H9 (cell line): ENCODE measurements at regions not wholly inside any gene's neighbourhood (a gene's known extent, or its start where the extent isn't known, plus 50 kb on each side); places are given as distances from the start of the nearest gene placed in this dataset.

Experiments
- DNase-seq: peaks from one replicate; pipeline ENCODE4 v3.0.0-alpha.2; 2017
- H2AFZ ChIP-seq: one replicate; pipeline ENCODE4 v1.6.1; 2013; ENCODE audit warnings: mild to moderate bottlenecking, low read length, control low read depth, moderate library complexity
- H2AK5ac ChIP-seq: 2 replicates; pipeline ENCODE4 v1.6.1; 2013; ENCODE audit warnings: low read length, control low read depth, mixed read lengths; ENCODE audit not compliant: insufficient read length
- H2BK120ac ChIP-seq: one replicate; pipeline ENCODE4 v1.6.1; 2013; ENCODE audit warnings: low read depth, mild to moderate bottlenecking, low read length, control low read depth, inconsistent platforms; ENCODE audit not compliant: poor library complexity, severe bottlenecking
- H2BK12ac ChIP-seq: 2 replicates; pipeline ENCODE4 v1.6.1; 2013; ENCODE audit warnings: low read length, control low read depth, mixed read lengths, low read depth; ENCODE audit not compliant: insufficient read length
- H2BK15ac ChIP-seq: 2 replicates; pipeline ENCODE4 v1.6.1; 2013; ENCODE audit warnings: low read depth, low read length, control low read depth
- H2BK20ac ChIP-seq: one replicate; pipeline ENCODE4 v1.6.1; 2013; ENCODE audit warnings: low read depth, mild to moderate bottlenecking, low read length, control low read depth, inconsistent platforms; ENCODE audit not compliant: poor library complexity, severe bottlenecking
- H2BK5ac ChIP-seq: 2 replicates; pipeline ENCODE4 v1.6.1; 2013; ENCODE audit warnings: low read length, control low read depth, mixed read lengths; ENCODE audit not compliant: insufficient read length
- H3K14ac ChIP-seq: 2 replicates; pipeline ENCODE4 v1.6.1; 2013; ENCODE audit warnings: low read length, control low read depth; ENCODE audit not compliant: insufficient read depth
- H3K18ac ChIP-seq: 2 replicates; pipeline ENCODE4 v1.6.1; 2013; ENCODE audit warnings: low read depth, mild to moderate bottlenecking, mixed read lengths, low read length, control low read depth; ENCODE audit not compliant: insufficient read length
- H3K23ac ChIP-seq: 2 replicates; pipeline ENCODE4 v1.6.1; 2013; ENCODE audit warnings: low read length, control low read depth, mixed read lengths, low read depth; ENCODE audit not compliant: insufficient read length
- H3K23me2 ChIP-seq: 2 replicates; pipeline ENCODE4 v1.6.1; 2013; ENCODE audit warnings: low read depth, mild to moderate bottlenecking, mixed read lengths, low read length, control low read depth; ENCODE audit not compliant: insufficient read length, poor library complexity, severe bottlenecking
- H3K27ac ChIP-seq: 2 replicates; pipeline ENCODE4 v1.5.1; 2013; ENCODE audit warnings: low read length, control low read depth, mixed read lengths, low read depth; ENCODE audit not compliant: insufficient read length
- H3K27me3 ChIP-seq: 2 replicates; pipeline ENCODE4 v1.6.1; 2013; ENCODE audit warnings: low read length, control low read depth, inconsistent platforms; ENCODE audit not compliant: insufficient read depth
- H3K4ac ChIP-seq: 2 replicates; pipeline ENCODE4 v1.6.1; 2013; ENCODE audit warnings: low read depth, mild to moderate bottlenecking, control low read depth, inconsistent platforms, low read length, moderate library complexity
- H3K4me1 ChIP-seq: 2 replicates; pipeline ENCODE4 v1.6.1; 2013; ENCODE audit warnings: low read length, control low read depth, inconsistent platforms; ENCODE audit not compliant: insufficient read depth
- H3K4me2 ChIP-seq: 2 replicates; pipeline ENCODE4 v1.6.1; 2013; ENCODE audit warnings: low read length, control low read depth, mixed read lengths; ENCODE audit not compliant: insufficient read length, insufficient read depth
- H3K56ac ChIP-seq: 2 replicates; pipeline ENCODE4 v1.6.1; 2013; ENCODE audit warnings: low read depth, mild to moderate bottlenecking, mixed read lengths, low read length, control low read depth; ENCODE audit not compliant: insufficient read length
- H3K79me1 ChIP-seq: 2 replicates; pipeline ENCODE4 v1.6.1; 2013; ENCODE audit warnings: low read depth, mild to moderate bottlenecking, moderate library complexity, low read length, control low read depth, inconsistent platforms; ENCODE audit not compliant: insufficient read depth, poor library complexity, severe bottlenecking
- H3K79me2 ChIP-seq: 2 replicates; pipeline ENCODE4 v1.6.1; 2013; ENCODE audit warnings: low read length, control low read depth, inconsistent platforms; ENCODE audit not compliant: insufficient read depth
- H3K9ac ChIP-seq: 2 replicates; pipeline ENCODE4 v1.6.1; 2013; ENCODE audit warnings: low read length, control low read depth, mixed read lengths; ENCODE audit not compliant: insufficient read length; ENCODE audit errors: extremely low read depth
- H3K9me3 ChIP-seq: one replicate; pipeline ENCODE4 v1.6.1; 2013; ENCODE audit warnings: low read depth, low read length, inconsistent platforms; ENCODE audit not compliant: control insufficient read depth
- H3T11ph ChIP-seq: one replicate; pipeline ENCODE4 v1.6.1; 2013; ENCODE audit warnings: mild to moderate bottlenecking, low read length, control low read depth, inconsistent platforms
- H4K20me1 ChIP-seq: one replicate; pipeline ENCODE4 v1.6.1; 2013; ENCODE audit not compliant: control insufficient read depth, insufficient read length, insufficient read depth
- H4K5ac ChIP-seq: 2 replicates; pipeline ENCODE4 v1.6.1; 2013; ENCODE audit warnings: low read depth, mild to moderate bottlenecking, mixed read lengths, low read length, control low read depth; ENCODE audit not compliant: insufficient read length
- H4K8ac ChIP-seq: replicated peaks from 2 replicates; pipeline ENCODE4 v1.6.1; 2013; ENCODE audit warnings: low read length, control low read depth, mixed read lengths, low read depth; ENCODE audit not compliant: insufficient read length
- H4K91ac ChIP-seq: 2 replicates; pipeline ENCODE4 v1.6.1; 2013; ENCODE audit warnings: low read depth, mild to moderate bottlenecking, moderate library complexity, mixed read lengths, low read length, control low read depth; ENCODE audit not compliant: insufficient read length
- H3K27ac Mint-ChIP-seq, 3 experiments: 2 replicates in 2 of 3; 3 replicates in 1 of 3; pipeline ENCODE4 v1.8.0; 2020 to 2021; ENCODE audit warnings: mixed read lengths in 3 of 3, mild to moderate bottlenecking in 1 of 3, moderate library complexity in 1 of 3
- H3K27me3 Mint-ChIP-seq: 2 replicates; pipeline ENCODE4 v1.8.0; 2021; ENCODE audit warnings: low read depth, mild to moderate bottlenecking, moderate library complexity, mixed read lengths
- H3K36me3 Mint-ChIP-seq, 3 experiments: 2 replicates in 2 of 3; 3 replicates in 1 of 3; pipeline ENCODE4 v1.8.0; 2020 to 2021; ENCODE audit warnings: low read depth in 3 of 3, mixed read lengths in 3 of 3; ENCODE audit not compliant: insufficient read depth in 1 of 3
- H3K4me1 Mint-ChIP-seq, 2 experiments: 2 replicates each; pipeline ENCODE4 v1.8.0; 2020; ENCODE audit warnings: mixed read lengths in 2 of 2
- H3K4me3 Mint-ChIP-seq, 2 experiments: 2 replicates in 1 of 2; 3 replicates in 1 of 2; pipeline ENCODE4 v1.8.0; 2020 to 2021; ENCODE audit warnings: mild to moderate bottlenecking in 2 of 2, mixed read lengths in 2 of 2, moderate library complexity in 1 of 2
- H3K9me3 Mint-ChIP-seq, 2 experiments: 2 replicates in 1 of 2; 3 replicates in 1 of 2; pipeline ENCODE4 v1.8.0; 2020; ENCODE audit warnings: mild to moderate bottlenecking in 2 of 2, mixed read lengths in 2 of 2, moderate library complexity in 1 of 2
- CTCF ChIP-seq: fragments of 200-600 bp; sonication (generic); conservative IDR thresholded peaks from 3 replicates; pipeline ENCODE4 v1.8.0; 2021; ENCODE audit warnings: antibody characterized with exemption, mild to moderate bottlenecking
- WGBS: extraction: QIAGEN DNeasy Blood & Tissue Kit; methylation state at CpG from one replicate; pipeline ENCODE4 v1.1.7; 2013; ENCODE audit warnings: missing lambda C conversion rate, low lambda C conversion rate, mixed read lengths; ENCODE audit not compliant: insufficient read length; ENCODE audit errors: extremely low coverage; 5-methylcytosine and 5-hydroxymethylcytosine counted together

GRCh38 chr17:62892061-62892675, 73.9 kb upstream of the TANC2 start:
- H3K9me3 ChIP-seq = no peaks in the 10 kb centered on the region
- no peak overlapping the region for H3K14ac ChIP-seq
- H2BK20ac ChIP-seq = no peak overlapping the region
- H3K79me2 ChIP-seq = no peaks in the 10 kb centered on the region
- H3K23ac ChIP-seq = no peak overlapping the region
- no peak overlapping the region for H2BK5ac ChIP-seq
- no peaks in the 10 kb centered on the region for H3K79me1 ChIP-seq
- Mint-ChIP-seq H3K27ac (peak overlapping the region in 1 of 3 experiments; percentile 58; a peak in 2 of 7 replicates), H3K4me3 (no peak overlapping the region), H3K36me3 (peaks cover 0 to 1% (median 0%) of the 10 kb centered on the region in 3 experiments; a peak in 1 of 7 replicates), H3K9me3 (peaks cover 0 to 2% of the 10 kb centered on the region in 2 experiments; a peak in 2 of 5 replicates), H3K27me3 (no peaks in the 10 kb centered on the region), H3K4me1 (peaks cover 11 to 13% of the 10 kb centered on the region in 2 experiments)
- no peak overlapping the region for H2AFZ ChIP-seq
- H3K4me2 ChIP-seq = no peak overlapping the region
- H4K20me1 ChIP-seq = no peaks in the 10 kb centered on the region
- no peak overlapping the region for H3T11ph ChIP-seq
- no peak overlapping the region for H4K8ac ChIP-seq
- no peak overlapping the region for H4K5ac ChIP-seq
- no CpG with 5 or more reads among the region's 3 CpGs for WGBS
- H2AK5ac ChIP-seq = no peak overlapping the region
- no peaks in the 10 kb centered on the region for H3K23me2 ChIP-seq
- no peaks in the 10 kb centered on the region for H3K27me3 ChIP-seq
- no peak overlapping the region for H3K9ac ChIP-seq
- H4K91ac ChIP-seq = no peak overlapping the region
- no peak overlapping the region for H2BK12ac ChIP-seq
- H3K4me1 ChIP-seq = peaks cover 7% of the 10 kb centered on the region; the same call in 1 of the 2 replicates
- H3K18ac ChIP-seq = no peak overlapping the region
- no peak for DNase-seq
- H2BK15ac ChIP-seq = no peak overlapping the region
- H3K56ac ChIP-seq = no peak overlapping the region
- no peak overlapping the region for H3K27ac ChIP-seq
- H3K4ac ChIP-seq = no peak overlapping the region
- H2BK120ac ChIP-seq = no peak overlapping the region
- no peak for TF ChIP-seq CTCF
